Panc1 (cell line): ENCODE measurements at regions not wholly inside any gene's neighbourhood (a gene's known extent, or its start where the extent isn't known, plus 50 kb on each side); places are given as distances from the start of the nearest gene placed in this dataset.
"Not testable (repeated sequence)": the region's sequence is repeated elsewhere in the genome, so short reads cannot be mapped to it uniquely, and the experiment has no call there.

ENCODE experiments used
- ATAC-seq: fragments of 200-7000 bp; cut with Tn5 transposase; 2 replicates; pipeline ENCODE4 v1.9.1; 2020; ENCODE audit warnings: mild to moderate bottlenecking, moderate library complexity
- BruUV-seq: library from RNA; stranded (reverse); fragments of 400-500 nt; replicated peaks from 2 replicates; lab custom pipeline; 2021; lab: Mats Ljungman, UMichigan
- CTCF ChIA-PET: fragments of 300-600 bp; sonication (Branson Sonifier 250); formaldehyde crosslinking; loops from one replicate; lab custom pipeline; 2022; ENCODE audit warnings: antibody characterized with exemption; lab: Charles Lee
- POLR2A ChIA-PET: fragments of 300-600 bp; sonication (Branson Sonifier 250); formaldehyde crosslinking; loops from one replicate; lab custom pipeline; 2022; ENCODE audit warnings: antibody characterized with exemption; lab: Charles Lee
- DNase-seq: peaks from one replicate; pipeline ENCODE4 v3.0.0-alpha.2; 2010; ENCODE audit warnings: low read depth, low spot score
- H3K27ac ChIP-seq: 2 replicates; pipeline ENCODE4 v1.5.1; 2011; ENCODE audit warnings: mild to moderate bottlenecking, low read length, inconsistent platforms
- H3K27me3 ChIP-seq: fragments of 200-500 bp; sonication (Bioruptor generic); 2 replicates; pipeline ENCODE4 v1.6.0; 2014; ENCODE audit warnings: low read length, inconsistent platforms; ENCODE audit not compliant: control insufficient read depth, insufficient read depth
- H3K36me3 ChIP-seq: fragments of 200-500 bp; sonication (Bioruptor generic); 2 replicates; pipeline ENCODE4 v1.5.1; 2014; ENCODE audit warnings: inconsistent platforms, mild to moderate bottlenecking, low read length, moderate library complexity; ENCODE audit not compliant: control insufficient read depth, insufficient read depth
- H3K4me1 ChIP-seq: 2 replicates; pipeline ENCODE4 v1.5.1; 2011; ENCODE audit warnings: inconsistent platforms, mild to moderate bottlenecking, low read length, moderate library complexity; ENCODE audit not compliant: control insufficient read depth, insufficient read depth
- H3K4me3 ChIP-seq, 2 experiments: 2 replicates each; pipeline ENCODE4 v1.5.1; 2011 to 2012; ENCODE audit warnings: low read depth in 2 of 2, low read length in 2 of 2, mild to moderate bottlenecking in 2 of 2, inconsistent platforms in 1 of 2, moderate library complexity in 1 of 2
- H3K9me3 ChIP-seq: fragments of 200-500 bp; sonication (Bioruptor generic); 2 replicates; pipeline ENCODE4 v1.5.1; 2014; ENCODE audit warnings: low read depth, mild to moderate bottlenecking, inconsistent platforms, low read length, moderate library complexity; ENCODE audit not compliant: control insufficient read depth, insufficient read depth
- POLR2AphosphoS5 ChIP-seq: IDR thresholded peaks from 2 replicates; pipeline ENCODE4 v1.6.1; 2012; ENCODE audit warnings: mild to moderate bottlenecking, low read depth, low read length, moderate library complexity
- SIN3A ChIP-seq: IDR thresholded peaks from 2 replicates; pipeline ENCODE4 v1.6.1; 2012; ENCODE audit warnings: low read depth, mild to moderate bottlenecking, low read length, moderate library complexity, borderline replicate concordance; ENCODE audit not compliant: insufficient read depth
- TCF7L2 ChIP-seq: IDR thresholded peaks from 2 replicates; pipeline ENCODE4 v1.6.1; 2011; ENCODE audit warnings: mild to moderate bottlenecking, low read depth, low read length, inconsistent platforms
- in situ Hi-C: cut with HindIII; loops from 2 replicates; pipeline ENCODE4 v1.10.0; 2016; ENCODE audit warnings: low sequenced_read_pairs, low pct_unique_long_range_greater_than_20kb
- intact Hi-C: fragments of 100-400 bp; cut with micrococcal nuclease; formaldehyde crosslinking; loops from one replicate; pipeline ENCODE4 v1.10.0; 2022; ENCODE audit not compliant: unreplicated experiment
- TF ChIP-seq, protein P1 (sequence below): fragments of 450-650 bp; IDR thresholded peaks from 2 replicates; pipeline ENCODE4 v1.5.1; 2017; ENCODE audit warnings: mild to moderate bottlenecking
- TF ChIP-seq, protein P2 (sequence below), 2 experiments: IDR thresholded peaks; 2 replicates each; pipeline ENCODE4 v1.6.1; 2011 to 2012; ENCODE audit warnings: low read depth in 2 of 2, control low read depth in 1 of 2, low read length in 1 of 2, mild to moderate bottlenecking in 1 of 2, moderate library complexity in 1 of 2; ENCODE audit not compliant: insufficient read depth in 1 of 2

DNA sequence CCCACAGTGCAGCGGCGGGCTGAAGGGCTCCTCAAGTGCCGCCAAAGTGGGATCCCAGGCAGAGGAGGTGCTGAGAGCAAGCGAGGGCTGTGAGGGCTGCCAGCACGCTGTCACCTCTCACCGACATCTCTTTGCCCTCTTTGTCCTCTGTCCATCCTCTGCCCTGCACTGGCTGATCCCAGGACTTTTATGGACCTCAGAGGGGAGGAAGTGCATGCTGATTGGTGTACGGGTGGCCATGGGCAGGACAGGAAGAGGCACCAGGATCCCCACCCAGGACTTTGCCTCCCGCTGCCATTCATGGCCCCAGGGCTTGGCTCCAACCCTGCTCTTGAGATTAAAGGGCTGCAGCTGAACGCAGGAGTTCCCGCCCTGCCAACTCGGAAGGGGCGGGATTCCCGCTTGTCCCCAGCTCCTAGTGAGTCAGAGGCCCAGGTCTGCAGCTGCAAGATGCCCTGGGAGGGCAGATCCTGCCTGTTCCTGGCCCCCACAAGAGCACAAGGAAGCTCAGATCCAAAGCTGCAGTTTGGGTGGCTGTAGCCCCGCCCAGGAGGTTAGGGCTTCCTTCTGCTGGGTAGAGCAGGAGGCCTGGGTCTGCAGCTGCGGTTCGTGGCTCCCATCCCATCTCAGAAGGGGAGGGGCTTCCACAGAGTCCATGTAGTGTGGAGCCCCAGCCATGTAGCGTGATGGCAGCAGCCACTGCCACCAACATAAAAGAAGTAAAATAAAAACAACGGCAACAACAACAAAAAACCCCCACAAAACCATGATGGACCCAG, 1716.7 kb downstream of the SLITRK1 start:
- H3K27me3 ChIP-seq: no peaks in the 10 kb centered on the region
- no peaks in the 10 kb centered on the region; the same call in 1 of the 2 replicates for H3K36me3 ChIP-seq
- no peak overlapping the region for H3K27ac ChIP-seq
- ATAC-seq (no peak), DNase-seq (no peak)
- in situ Hi-C loops: no loop called here
- ChIA-PET CTCF (no interaction called here), POLR2A (no interaction called here)
- TF ChIP-seq POLR2AphosphoS5: no peak
- TF ChIP-seq TCF7L2: no peak
- TF ChIP-seq, protein P1, sequence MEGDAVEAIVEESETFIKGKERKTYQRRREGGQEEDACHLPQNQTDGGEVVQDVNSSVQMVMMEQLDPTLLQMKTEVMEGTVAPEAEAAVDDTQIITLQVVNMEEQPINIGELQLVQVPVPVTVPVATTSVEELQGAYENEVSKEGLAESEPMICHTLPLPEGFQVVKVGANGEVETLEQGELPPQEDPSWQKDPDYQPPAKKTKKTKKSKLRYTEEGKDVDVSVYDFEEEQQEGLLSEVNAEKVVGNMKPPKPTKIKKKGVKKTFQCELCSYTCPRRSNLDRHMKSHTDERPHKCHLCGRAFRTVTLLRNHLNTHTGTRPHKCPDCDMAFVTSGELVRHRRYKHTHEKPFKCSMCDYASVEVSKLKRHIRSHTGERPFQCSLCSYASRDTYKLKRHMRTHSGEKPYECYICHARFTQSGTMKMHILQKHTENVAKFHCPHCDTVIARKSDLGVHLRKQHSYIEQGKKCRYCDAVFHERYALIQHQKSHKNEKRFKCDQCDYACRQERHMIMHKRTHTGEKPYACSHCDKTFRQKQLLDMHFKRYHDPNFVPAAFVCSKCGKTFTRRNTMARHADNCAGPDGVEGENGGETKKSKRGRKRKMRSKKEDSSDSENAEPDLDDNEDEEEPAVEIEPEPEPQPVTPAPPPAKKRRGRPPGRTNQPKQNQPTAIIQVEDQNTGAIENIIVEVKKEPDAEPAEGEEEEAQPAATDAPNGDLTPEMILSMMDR: no peak
- TF ChIP-seq, protein P2, sequence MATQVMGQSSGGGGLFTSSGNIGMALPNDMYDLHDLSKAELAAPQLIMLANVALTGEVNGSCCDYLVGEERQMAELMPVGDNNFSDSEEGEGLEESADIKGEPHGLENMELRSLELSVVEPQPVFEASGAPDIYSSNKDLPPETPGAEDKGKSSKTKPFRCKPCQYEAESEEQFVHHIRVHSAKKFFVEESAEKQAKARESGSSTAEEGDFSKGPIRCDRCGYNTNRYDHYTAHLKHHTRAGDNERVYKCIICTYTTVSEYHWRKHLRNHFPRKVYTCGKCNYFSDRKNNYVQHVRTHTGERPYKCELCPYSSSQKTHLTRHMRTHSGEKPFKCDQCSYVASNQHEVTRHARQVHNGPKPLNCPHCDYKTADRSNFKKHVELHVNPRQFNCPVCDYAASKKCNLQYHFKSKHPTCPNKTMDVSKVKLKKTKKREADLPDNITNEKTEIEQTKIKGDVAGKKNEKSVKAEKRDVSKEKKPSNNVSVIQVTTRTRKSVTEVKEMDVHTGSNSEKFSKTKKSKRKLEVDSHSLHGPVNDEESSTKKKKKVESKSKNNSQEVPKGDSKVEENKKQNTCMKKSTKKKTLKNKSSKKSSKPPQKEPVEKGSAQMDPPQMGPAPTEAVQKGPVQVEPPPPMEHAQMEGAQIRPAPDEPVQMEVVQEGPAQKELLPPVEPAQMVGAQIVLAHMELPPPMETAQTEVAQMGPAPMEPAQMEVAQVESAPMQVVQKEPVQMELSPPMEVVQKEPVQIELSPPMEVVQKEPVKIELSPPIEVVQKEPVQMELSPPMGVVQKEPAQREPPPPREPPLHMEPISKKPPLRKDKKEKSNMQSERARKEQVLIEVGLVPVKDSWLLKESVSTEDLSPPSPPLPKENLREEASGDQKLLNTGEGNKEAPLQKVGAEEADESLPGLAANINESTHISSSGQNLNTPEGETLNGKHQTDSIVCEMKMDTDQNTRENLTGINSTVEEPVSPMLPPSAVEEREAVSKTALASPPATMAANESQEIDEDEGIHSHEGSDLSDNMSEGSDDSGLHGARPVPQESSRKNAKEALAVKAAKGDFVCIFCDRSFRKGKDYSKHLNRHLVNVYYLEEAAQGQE (IDR thresholded peaks at IDR 0.05; ENCODE audit: insufficient read depth in 1 of 2, low read depth in 2 of 2, low read length in 1 of 2): no peak
- TF ChIP-seq SIN3A: no peak
- intact Hi-C loops: no loop called here
- no peaks in the 10 kb centered on the region for H3K9me3 ChIP-seq
- no TSS peak for BruUV-seq
- no peaks in the 10 kb centered on the region for H3K4me1 ChIP-seq
- H3K4me3 ChIP-seq: no peak overlapping the region

DNA sequence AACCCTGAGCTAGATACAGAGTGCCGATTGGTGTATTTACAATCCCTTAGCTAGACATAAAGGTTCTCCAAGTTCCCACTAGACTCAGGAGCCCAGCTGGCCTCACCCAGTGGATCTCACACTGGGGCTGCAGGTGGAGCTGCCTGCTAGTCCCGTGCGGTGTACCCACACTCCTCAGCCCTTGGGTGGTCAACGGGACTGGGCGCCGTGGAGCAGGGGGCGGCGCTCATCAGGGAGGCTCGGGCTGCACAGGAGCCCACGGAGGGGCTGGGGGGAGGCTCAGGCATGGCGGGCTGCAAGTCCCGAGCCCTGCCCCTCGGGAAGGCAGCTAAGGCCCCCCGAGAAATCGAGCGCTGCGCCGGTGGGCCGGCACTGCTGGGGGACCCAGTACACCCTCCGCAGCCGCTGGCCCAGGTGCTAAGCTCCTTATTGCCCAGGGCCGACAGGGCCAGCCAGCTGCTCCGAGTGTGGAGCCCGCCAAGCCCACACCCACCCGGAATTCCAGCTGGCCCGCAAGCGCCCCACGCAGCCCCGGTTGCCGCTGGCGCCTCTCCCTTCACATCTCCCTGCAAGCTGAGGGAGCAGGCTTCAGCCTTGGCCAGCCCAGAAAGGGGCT, 1717.4 kb downstream of the SLITRK1 start:
- in situ Hi-C loops, CTCF ChIA-PET, H3K36me3 ChIP-seq: not testable (repeated sequence)

DNA sequence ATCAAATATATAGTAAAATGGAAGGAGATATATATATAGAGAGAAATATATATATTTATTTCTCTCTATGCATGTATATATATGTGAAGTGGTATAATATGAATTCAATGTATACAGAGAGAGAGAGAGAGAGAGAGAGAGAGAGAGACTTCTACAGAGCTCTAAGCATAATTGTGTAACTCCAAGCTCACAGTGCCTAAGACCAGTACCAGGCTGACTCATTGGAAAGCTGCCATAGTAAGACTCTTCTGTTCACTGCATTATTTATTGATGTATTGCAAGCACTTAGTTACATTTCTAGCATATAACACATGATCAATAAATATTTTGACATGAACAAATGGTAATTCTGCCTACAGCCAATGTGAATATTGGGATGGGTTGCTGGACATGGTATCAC, 1734.7 kb downstream of the SLITRK1 start:
- ChIA-PET POLR2A (no interaction called here), CTCF (no interaction called here)
- ATAC-seq (no peak), DNase-seq (no peak)
- H3K27ac ChIP-seq: no peak overlapping the region
- intact Hi-C loops: no loop called here
- H3K4me3 ChIP-seq: no peak overlapping the region
- in situ Hi-C loops: no loop called here
- no peaks in the 10 kb centered on the region for H3K4me1 ChIP-seq
- no peaks in the 10 kb centered on the region for H3K9me3 ChIP-seq
- no peaks in the 10 kb centered on the region for H3K27me3 ChIP-seq
- TF ChIP-seq, protein P2 (IDR thresholded peaks at IDR 0.05; ENCODE audit: insufficient read depth in 1 of 2, low read depth in 2 of 2, low read length in 1 of 2): no peak
- TF ChIP-seq, protein P1: no peak
- no peak for TF ChIP-seq SIN3A
- no peak for TF ChIP-seq TCF7L2
- no peak for TF ChIP-seq POLR2AphosphoS5
- no TSS peak for BruUV-seq
- no peaks in the 10 kb centered on the region for H3K36me3 ChIP-seq

More for the DNA sequence above, 1717.4 kb downstream of the SLITRK1 start:
- DNase-seq, H3K27me3 ChIP-seq, POLR2A ChIA-PET, intact Hi-C loops, H3K4me3 ChIP-seq, H3K27ac ChIP-seq, H3K9me3 ChIP-seq, ATAC-seq, H3K4me1 ChIP-seq, BruUV-seq: not testable (repeated sequence)
